ENCODE measurements at regions not wholly inside any gene's neighbourhood (a gene's known extent, or its start where the extent isn't known, plus 50 kb on each side); places are given as distances from the start of the nearest gene placed in this dataset.
A peak's percentile ranks its signal among the peaks of the same experiment; 100 is the strongest.

DNA sequence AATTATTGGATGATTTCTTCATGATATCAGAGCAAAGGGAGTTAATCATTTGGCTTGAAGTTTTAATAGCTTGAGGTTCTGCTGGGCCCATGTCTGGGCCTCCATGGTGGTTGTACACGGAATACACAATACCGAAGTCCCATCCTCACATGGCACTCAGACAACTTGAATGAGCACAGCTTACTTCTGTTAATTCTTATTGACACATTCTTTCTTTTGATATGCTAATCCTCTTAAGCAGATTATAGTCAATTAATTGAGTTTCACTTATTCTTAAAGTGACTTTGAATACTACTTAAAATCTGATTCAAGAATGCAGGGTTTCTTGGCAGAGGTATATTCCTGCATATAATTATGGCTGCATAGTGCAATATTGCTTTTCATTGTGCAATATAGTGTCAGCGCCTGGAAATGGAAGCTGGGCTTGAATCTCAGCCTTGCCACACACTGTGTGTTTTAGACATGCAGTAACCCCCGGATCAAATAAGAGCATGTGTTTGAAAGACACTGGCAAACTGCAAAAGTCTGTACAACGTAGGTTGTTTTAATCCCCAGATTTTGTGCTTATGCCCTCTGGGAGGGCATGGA is 543.5 kb upstream of the ADARB2 start:
- Mint-ChIP-seq H3K4me3 (no peak overlapping the region), H3K36me3 (ENCODE audit: low read depth) (no peaks in the 10 kb centered on the region), H3K4me1 (peaks cover 21% of the 10 kb centered on the region), H3K27me3 (ENCODE audit: insufficient read depth, low read depth, poor library complexity) (no peaks in the 10 kb centered on the region), H3K9me3 (no peaks in the 10 kb centered on the region; the same call in 2 of the 3 replicates), H3K27ac (no peak overlapping the region)
- Histone ChIP-seq H3K27me3 (ENCODE audit: insufficient read depth) (no peaks in the 10 kb centered on the region), H3K27ac (ENCODE audit: low read depth) (no peak overlapping the region), H3K79me2 (replicated peaks; ENCODE audit: insufficient read depth) (no peaks in the 10 kb centered on the region), H3K36me3 (ENCODE audit: insufficient read depth) (no peaks in the 10 kb centered on the region), H3K4me1 (ENCODE audit: insufficient read depth) (peaks cover 13% of the 10 kb centered on the region), H2AFZ (no peak overlapping the region), H3K4me2 (no peak overlapping the region), H3F3A (replicated peaks; ENCODE audit: low read depth) (no peaks in the 10 kb centered on the region), H4K20me1 (replicated peaks; ENCODE audit: insufficient read depth) (no peaks in the 10 kb centered on the region), H3K9me2 (ENCODE audit: insufficient read depth) (peaks cover 4% of the 10 kb centered on the region; the same call in 1 of the 2 replicates), H3K4me3 (no peak overlapping the region)
- TF ChIP-seq ZNF114 (CRISPR knock-in tag; IDR thresholded peaks at IDR 0.05) (no peak), POLR2AphosphoS5 (IDR thresholded peaks at IDR 0.05; ENCODE audit: low read depth) (no peak), EZH2 (IDR thresholded peaks at IDR 0.05; ENCODE audit: low read depth, unreplicated experiment) (no peak), STAT1 (IDR thresholded peaks at IDR 0.05; ENCODE audit: unreplicated experiment) (no peak)
- TF ChIP-seq, protein P1, sequence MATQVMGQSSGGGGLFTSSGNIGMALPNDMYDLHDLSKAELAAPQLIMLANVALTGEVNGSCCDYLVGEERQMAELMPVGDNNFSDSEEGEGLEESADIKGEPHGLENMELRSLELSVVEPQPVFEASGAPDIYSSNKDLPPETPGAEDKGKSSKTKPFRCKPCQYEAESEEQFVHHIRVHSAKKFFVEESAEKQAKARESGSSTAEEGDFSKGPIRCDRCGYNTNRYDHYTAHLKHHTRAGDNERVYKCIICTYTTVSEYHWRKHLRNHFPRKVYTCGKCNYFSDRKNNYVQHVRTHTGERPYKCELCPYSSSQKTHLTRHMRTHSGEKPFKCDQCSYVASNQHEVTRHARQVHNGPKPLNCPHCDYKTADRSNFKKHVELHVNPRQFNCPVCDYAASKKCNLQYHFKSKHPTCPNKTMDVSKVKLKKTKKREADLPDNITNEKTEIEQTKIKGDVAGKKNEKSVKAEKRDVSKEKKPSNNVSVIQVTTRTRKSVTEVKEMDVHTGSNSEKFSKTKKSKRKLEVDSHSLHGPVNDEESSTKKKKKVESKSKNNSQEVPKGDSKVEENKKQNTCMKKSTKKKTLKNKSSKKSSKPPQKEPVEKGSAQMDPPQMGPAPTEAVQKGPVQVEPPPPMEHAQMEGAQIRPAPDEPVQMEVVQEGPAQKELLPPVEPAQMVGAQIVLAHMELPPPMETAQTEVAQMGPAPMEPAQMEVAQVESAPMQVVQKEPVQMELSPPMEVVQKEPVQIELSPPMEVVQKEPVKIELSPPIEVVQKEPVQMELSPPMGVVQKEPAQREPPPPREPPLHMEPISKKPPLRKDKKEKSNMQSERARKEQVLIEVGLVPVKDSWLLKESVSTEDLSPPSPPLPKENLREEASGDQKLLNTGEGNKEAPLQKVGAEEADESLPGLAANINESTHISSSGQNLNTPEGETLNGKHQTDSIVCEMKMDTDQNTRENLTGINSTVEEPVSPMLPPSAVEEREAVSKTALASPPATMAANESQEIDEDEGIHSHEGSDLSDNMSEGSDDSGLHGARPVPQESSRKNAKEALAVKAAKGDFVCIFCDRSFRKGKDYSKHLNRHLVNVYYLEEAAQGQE (IDR thresholded peaks at IDR 0.05; ENCODE audit: unreplicated experiment): no peak
- no peak for ATAC-seq
- DNase-seq (ENCODE audit: low spot score): peak; percentile 2

DNA sequence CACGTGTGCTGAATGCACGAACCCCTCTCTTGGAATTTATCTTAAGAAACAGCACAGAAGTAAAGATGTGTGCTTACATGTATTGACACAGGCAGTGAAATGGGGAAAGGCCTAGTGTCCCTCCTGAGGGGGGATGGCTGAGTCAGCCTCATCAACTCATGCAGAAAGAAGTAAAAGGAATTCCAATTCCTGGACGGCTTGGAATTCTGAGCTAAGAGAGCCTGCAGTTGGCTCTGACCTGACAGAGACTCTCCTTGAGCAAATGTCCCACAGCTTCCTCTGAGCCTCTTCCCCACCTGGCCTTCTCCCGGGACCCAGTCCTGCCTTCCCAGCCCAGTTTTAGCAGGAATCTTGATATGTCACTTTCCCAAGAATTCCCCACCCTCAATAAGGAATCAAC is 542.4 kb upstream of the ADARB2 start:
- Histone ChIP-seq H3F3A (replicated peaks; ENCODE audit: low read depth) (no peaks in the 10 kb centered on the region), H2AFZ (peak overlapping the region; percentile 63; the same call in 1 of the 2 replicates), H4K20me1 (replicated peaks; ENCODE audit: insufficient read depth) (no peaks in the 10 kb centered on the region), H3K27ac (ENCODE audit: low read depth) (no peak overlapping the region), H3K79me2 (replicated peaks; ENCODE audit: insufficient read depth) (no peaks in the 10 kb centered on the region), H3K4me2 (no peak overlapping the region), H3K9me2 (ENCODE audit: insufficient read depth) (peaks cover 4% of the 10 kb centered on the region; the same call in 1 of the 2 replicates), H3K4me1 (ENCODE audit: insufficient read depth) (peaks cover 13% of the 10 kb centered on the region), H3K4me3 (no peak overlapping the region), H3K36me3 (ENCODE audit: insufficient read depth) (no peaks in the 10 kb centered on the region), H3K27me3 (ENCODE audit: insufficient read depth) (no peaks in the 10 kb centered on the region)
- ATAC-seq: no peak
- Mint-ChIP-seq H3K4me3 (no peak overlapping the region), H3K4me1 (peaks cover 21% of the 10 kb centered on the region), H3K36me3 (ENCODE audit: low read depth) (0 out of 3 replicates have a peak, but pooled peaks cover 3% of the 10 kb centered on the region), H3K27me3 (ENCODE audit: insufficient read depth, low read depth, poor library complexity) (no peaks in the 10 kb centered on the region), H3K9me3 (peaks cover 6% of the 10 kb centered on the region; the same call in 2 of the 3 replicates), H3K27ac (peak overlapping the region; percentile 20; the same call in 1 of the 2 replicates)
- DNase-seq (ENCODE audit: low spot score): peak; percentile 3
- TF ChIP-seq POLR2AphosphoS5 (IDR thresholded peaks at IDR 0.05; ENCODE audit: low read depth) (no peak), ZNF114 (CRISPR knock-in tag; IDR thresholded peaks at IDR 0.05) (no peak), EZH2phosphoT487 (IDR thresholded peaks at IDR 0.05; ENCODE audit: unreplicated experiment) (no peak), CREB1 (CRISPR knock-in tag; IDR thresholded peaks at IDR 0.05; ENCODE audit: low read depth) (no peak), JUNB (IDR thresholded peaks at IDR 0.05; ENCODE audit: unreplicated experiment) (no peak), NANOG (IDR thresholded peaks at IDR 0.05; ENCODE audit: borderline replicate concordance) (no peak), ZNF331 (CRISPR knock-in tag; IDR thresholded peaks at IDR 0.05; ENCODE audit: low read depth) (no peak), EZH2 (IDR thresholded peaks at IDR 0.05; ENCODE audit: low read depth, unreplicated experiment) (no peak), STAT1 (IDR thresholded peaks at IDR 0.05; ENCODE audit: unreplicated experiment) (no peak)
- TF ChIP-seq, protein P2, sequence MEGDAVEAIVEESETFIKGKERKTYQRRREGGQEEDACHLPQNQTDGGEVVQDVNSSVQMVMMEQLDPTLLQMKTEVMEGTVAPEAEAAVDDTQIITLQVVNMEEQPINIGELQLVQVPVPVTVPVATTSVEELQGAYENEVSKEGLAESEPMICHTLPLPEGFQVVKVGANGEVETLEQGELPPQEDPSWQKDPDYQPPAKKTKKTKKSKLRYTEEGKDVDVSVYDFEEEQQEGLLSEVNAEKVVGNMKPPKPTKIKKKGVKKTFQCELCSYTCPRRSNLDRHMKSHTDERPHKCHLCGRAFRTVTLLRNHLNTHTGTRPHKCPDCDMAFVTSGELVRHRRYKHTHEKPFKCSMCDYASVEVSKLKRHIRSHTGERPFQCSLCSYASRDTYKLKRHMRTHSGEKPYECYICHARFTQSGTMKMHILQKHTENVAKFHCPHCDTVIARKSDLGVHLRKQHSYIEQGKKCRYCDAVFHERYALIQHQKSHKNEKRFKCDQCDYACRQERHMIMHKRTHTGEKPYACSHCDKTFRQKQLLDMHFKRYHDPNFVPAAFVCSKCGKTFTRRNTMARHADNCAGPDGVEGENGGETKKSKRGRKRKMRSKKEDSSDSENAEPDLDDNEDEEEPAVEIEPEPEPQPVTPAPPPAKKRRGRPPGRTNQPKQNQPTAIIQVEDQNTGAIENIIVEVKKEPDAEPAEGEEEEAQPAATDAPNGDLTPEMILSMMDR (conservative IDR thresholded peaks at IDR 0.05; ENCODE audit: low read depth in 2 of 2): no peak
- TF ChIP-seq, protein P3, sequence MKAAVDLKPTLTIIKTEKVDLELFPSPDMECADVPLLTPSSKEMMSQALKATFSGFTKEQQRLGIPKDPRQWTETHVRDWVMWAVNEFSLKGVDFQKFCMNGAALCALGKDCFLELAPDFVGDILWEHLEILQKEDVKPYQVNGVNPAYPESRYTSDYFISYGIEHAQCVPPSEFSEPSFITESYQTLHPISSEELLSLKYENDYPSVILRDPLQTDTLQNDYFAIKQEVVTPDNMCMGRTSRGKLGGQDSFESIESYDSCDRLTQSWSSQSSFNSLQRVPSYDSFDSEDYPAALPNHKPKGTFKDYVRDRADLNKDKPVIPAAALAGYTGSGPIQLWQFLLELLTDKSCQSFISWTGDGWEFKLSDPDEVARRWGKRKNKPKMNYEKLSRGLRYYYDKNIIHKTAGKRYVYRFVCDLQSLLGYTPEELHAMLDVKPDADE (IDR thresholded peaks at IDR 0.05): no peak
- TF ChIP-seq, protein P1 (IDR thresholded peaks at IDR 0.05; ENCODE audit: unreplicated experiment): no peak
